Fibroblast of skin of right biceps (primary cell): ENCODE measurements at regions not wholly inside any gene's neighbourhood (a gene's known extent, or its start where the extent isn't known, plus 50 kb on each side); places are given as distances from the start of the nearest gene placed in this dataset.
"Not testable (repeated sequence)": the region's sequence is repeated elsewhere in the genome, so short reads cannot be mapped to it uniquely, and the experiment has no call there.

Experiments used
- DNase-seq: peaks from one replicate; pipeline ENCODE4 v3.0.0-alpha.2; 2013

- DNase-seq, result no peak
These were observed 54.5 kb upstream of the PRKD1 start for GRCh38 chr14:29982171-29982570.

- no peak for DNase-seq
These were observed 55.3 kb upstream of the PRKD1 start for GRCh38 chr14:29982993-29983392.

- DNase-seq, result not testable (repeated sequence)
These were observed 62.8 kb upstream of the PRKD1 start for GRCh38 chr14:29990344-29990857.

- no peak for DNase-seq
These were observed 63.3 kb upstream of the PRKD1 start for GRCh38 chr14:29990993-29991392.

GRCh38 chr14:29993143-29993542 lies 65.5 kb upstream of the PRKD1 start:
- no peak for DNase-seq

- no peak for DNase-seq
These were observed 71.4 kb upstream of the PRKD1 start for GRCh38 chr14:29999013-29999539.

GRCh38 chr14:30002859-30003258 lies 75.2 kb upstream of the PRKD1 start:
- no peak for DNase-seq

- peak; percentile 63 for DNase-seq
These were observed 77.6 kb upstream of the PRKD1 start for GRCh38 chr14:30005114-30005808.

GRCh38 chr14:30006695-30007094 lies 79.0 kb upstream of the PRKD1 start:
- no peak for DNase-seq

- DNase-seq, result peak; percentile 40
These were observed 87.8 kb upstream of the PRKD1 start for GRCh38 chr14:30015489-30015888.

GRCh38 chr14:30016002-30016401 lies 88.4 kb upstream of the PRKD1 start:
- no peak for DNase-seq

GRCh38 chr14:30017370-30017993 lies 89.8 kb upstream of the PRKD1 start:
- DNase-seq, result no peak

- DNase-seq, result no peak
These were observed 92.6 kb upstream of the PRKD1 start for GRCh38 chr14:30020271-30020670.

GRCh38 chr14:30020687-30021086 lies 93.0 kb upstream of the PRKD1 start:
- no peak for DNase-seq

GRCh38 chr14:30023350-30023749 lies 95.7 kb upstream of the PRKD1 start:
- DNase-seq, result not testable (repeated sequence)

- DNase-seq, result peak; percentile 26
These were observed 106.5 kb upstream of the PRKD1 start for GRCh38 chr14:30034152-30034551.

GRCh38 chr14:30035361-30035760 lies 107.7 kb upstream of the PRKD1 start:
- no peak for DNase-seq

GRCh38 chr14:30045720-30046119 lies 118.1 kb upstream of the PRKD1 start:
- DNase-seq, result no peak

GRCh38 chr14:30053103-30053502 lies 125.5 kb upstream of the PRKD1 start:
- DNase-seq, result no peak

GRCh38 chr14:30054201-30054600 lies 126.6 kb upstream of the PRKD1 start:
- no peak for DNase-seq

GRCh38 chr14:30058401-30058800 lies 130.8 kb upstream of the PRKD1 start:
- peak; percentile 12 for DNase-seq

- no peak for DNase-seq
These were observed 136.1 kb upstream of the PRKD1 start for GRCh38 chr14:30063746-30064145.

GRCh38 chr14:30064454-30064853 lies 136.8 kb upstream of the PRKD1 start:
- no peak for DNase-seq

GRCh38 chr14:30069536-30069935 lies 141.9 kb upstream of the PRKD1 start:
- DNase-seq, result no peak
